ENCODE measurements at regions not wholly inside any gene's neighbourhood (a gene's known extent, or its start where the extent isn't known, plus 50 kb on each side); places are given as distances from the start of the nearest gene placed in this dataset.

- no peak for DNase-seq
Measured at GRCh38 chr15:93614386-93615104, 525.5 kb upstream of the RGMA start.

DNA sequence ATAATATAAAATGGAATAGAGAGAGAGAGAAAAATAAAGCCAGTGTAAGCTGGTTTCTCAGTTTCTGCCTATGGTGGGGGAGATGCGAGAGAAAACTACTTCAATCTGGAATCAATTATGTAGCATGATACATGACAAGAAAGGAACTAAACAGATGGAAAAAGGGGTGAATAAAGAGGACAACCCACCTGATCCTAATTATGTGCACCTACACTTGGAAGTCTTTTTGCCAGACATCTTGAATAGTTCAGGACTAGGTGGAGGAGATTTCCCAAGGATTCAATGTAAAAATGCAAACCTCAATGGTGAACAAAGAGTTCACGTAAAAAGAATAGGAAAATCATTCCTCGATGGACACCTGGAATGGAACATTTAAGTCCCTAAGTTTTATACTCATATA lies 524.4 kb upstream of the RGMA start:
- DNase-seq = no peak

GRCh38 chr15:93612953-93613352 lies 523.9 kb upstream of the RGMA start:
- no peak for DNase-seq

GRCh38 chr15:93610944-93611343 lies 521.9 kb upstream of the RGMA start:
- no peak for DNase-seq

DNA sequence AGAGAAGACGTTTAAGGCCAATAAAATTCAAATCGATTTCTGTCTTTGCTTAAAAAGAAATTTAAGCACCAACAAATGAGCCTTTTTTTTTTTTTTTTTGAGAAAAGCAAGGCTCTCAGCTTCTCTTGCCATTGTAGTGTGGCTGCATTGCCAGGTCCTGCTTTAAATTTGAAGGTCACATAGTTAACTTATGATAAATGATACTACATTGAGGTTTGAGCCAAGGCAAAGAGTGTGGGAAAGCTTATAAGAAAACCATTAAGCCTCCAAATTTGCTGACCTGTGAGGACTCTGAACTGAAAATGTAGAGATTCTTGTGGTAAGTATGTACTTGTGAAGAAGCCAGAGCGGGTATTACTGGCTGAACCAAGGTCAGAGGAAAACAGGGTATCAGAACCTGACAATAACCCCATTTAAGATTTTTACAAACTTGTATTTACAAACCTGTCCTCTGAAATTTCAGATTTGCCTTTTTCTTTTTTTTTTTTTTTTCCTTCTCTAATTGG lies 519.7 kb upstream of the RGMA start:
- DNase-seq = no peak

GRCh38 chr15:93603550-93603949 lies 514.5 kb upstream of the RGMA start:
- no peak for DNase-seq

GRCh38 chr15:93587059-93587521 lies 498.1 kb upstream of the RGMA start:
- no peak for DNase-seq

GRCh38 chr15:93585012-93585411 lies 496.0 kb upstream of the RGMA start:
- DNase-seq = no peak

DNA sequence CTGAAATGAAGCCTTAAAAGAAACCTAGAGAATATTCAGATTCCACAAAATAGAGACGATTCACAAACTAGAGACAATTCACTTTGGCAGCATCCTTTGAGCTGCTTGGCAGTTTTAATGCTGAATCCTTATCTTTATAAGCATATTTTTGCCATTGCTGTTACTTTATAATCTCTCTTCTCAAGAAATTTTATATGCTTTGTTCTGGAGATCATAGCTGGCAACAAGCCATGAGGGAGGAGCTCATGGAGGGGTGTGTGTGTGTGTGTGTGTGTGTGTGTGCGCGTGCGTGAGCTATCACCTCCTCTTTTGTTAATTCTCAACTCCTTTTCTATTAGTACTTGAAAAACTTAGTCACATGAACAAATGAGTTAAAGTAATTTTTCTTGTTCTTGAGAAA lies 495.0 kb upstream of the RGMA start:
- no peak for DNase-seq

GRCh38 chr15:93583552-93583951 lies 494.5 kb upstream of the RGMA start:
- DNase-seq = no peak

DNA sequence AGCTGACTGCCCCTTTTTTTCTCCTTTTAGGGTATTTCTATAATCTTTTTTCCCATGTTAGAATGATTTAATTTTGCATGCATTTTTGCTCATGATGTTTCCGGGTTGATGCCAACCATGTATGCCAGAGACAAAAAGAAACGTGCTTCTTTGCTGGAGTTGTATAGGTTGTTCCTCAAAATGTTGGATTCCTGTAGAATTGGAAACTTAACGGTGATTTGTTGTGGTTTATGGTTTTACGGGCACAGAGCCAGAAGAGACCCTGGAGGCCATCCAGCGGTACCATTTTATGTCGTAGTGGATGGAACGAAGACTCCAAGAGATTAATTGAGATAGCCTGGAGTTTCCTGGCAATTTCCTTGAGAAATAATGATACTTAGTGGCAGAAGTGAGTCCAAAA lies 481.5 kb upstream of the RGMA start:
- DNase-seq = no peak

DNA sequence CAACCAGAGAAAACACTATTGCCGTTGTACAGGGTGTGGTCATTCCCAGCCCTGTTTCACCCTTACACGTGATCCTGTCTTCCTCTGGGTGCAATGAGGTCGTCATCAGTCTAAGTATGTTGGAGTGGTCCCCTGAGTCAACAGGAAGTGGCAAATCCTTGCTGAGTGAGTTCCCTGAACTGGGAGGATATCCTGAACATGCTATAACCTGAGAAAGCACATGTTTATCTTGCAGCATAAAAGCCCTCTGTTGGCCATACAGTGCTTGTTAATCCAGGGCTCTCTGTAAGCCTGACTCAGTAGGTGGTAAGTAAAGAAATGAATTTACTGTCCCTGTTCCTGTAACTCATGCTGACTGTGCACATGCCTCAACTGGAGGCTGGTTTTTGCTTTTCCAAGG lies 477.8 kb upstream of the RGMA start:
- DNase-seq = no peak

DNA sequence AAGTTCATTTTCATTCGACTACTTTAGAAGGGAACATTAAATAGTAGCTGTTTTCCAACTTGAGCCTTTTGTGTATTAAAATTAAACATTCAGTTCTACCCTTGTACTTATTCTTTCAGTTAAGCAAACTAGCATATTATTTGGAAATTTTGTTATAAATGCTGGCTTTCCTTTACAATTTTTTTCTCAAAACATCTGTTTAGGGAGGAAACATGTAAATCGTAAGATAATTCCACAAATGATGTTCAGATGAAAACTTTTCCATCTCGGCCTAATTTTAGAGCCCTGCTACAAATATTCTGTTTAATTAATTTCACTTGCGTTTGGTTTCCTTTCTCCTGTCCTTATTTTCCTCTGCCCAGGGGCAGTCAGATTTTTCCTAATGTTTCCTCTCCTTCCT lies 476.2 kb upstream of the RGMA start:
- no peak for DNase-seq

GRCh38 chr15:93563218-93563617 lies 474.2 kb upstream of the RGMA start:
- DNase-seq = no peak

DNA sequence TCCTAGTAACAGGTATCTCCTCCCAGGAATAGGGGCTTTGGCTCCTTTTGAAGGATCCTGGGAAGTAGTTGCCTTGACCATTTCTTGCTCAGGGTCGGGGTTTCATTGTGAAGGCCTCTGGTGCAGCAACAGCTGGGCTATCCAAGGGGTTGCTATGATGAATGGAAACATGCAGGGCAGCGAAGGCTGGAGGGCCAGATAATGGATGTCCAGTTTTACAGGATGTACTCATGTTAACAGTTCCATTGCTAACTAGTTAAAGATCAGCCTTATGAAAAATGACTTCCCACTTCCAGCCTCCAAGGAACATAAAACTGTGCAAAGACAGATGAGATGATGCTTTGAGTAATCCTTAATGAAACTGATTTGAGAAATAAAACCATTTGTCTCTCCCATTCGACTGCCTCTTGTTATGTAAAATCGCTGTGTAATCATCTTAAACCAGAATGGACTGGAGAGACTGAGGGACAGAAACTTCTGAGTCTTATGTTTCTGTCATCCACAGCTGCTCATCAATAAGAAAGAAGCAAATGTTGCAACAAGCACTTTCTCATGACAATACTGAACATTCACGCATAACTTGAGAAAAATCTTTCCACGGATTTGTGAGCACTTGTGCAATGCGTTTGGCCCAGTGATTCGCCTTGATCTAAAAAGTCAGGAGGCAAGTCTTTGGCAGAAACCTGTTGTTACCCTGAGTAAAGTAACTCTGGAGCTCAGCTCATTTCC lies 473.5 kb upstream of the RGMA start:
- DNase-seq = no peak

- DNase-seq = no peak
Measured at GRCh38 chr15:93557696-93558095, 468.7 kb upstream of the RGMA start.

DNA sequence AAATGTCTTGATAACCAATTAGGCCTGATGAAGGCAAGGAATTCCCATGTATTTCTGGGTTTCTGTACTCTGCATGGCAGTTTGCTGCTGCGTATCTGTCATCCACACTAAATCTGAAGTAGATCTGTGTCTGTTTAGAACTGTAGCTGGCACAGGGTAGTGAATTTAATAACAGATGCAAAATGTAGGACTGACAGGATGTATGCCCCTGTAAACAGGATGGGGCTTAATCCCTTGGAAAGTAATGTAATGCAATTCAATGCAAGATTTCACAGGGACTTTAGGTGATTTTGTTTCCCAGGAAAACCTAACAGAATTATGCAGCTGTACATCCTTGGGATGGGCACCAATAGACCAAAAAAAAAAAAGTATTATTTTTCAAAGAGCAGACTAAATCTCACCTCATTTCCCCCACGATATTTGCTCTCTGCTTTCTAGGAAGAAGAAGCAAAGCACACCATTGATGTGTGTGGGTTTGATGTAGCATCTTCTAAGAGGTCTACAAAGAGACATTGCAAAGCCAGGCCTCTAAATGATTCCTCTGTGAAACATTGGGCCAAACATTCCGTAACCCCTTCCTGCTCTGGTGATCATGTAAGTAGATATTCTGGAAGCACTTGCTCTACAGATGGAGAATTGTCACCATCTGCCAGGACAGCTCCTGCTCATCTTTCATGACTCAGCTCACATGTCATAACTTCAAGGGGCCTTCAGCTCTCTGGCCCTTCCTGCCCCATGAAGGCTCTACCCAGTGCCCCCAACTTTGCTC lies 464.3 kb upstream of the RGMA start:
- no peak for DNase-seq

- DNase-seq = no peak
Measured at GRCh38 chr15:93543093-93543492, 454.1 kb upstream of the RGMA start.

DNA sequence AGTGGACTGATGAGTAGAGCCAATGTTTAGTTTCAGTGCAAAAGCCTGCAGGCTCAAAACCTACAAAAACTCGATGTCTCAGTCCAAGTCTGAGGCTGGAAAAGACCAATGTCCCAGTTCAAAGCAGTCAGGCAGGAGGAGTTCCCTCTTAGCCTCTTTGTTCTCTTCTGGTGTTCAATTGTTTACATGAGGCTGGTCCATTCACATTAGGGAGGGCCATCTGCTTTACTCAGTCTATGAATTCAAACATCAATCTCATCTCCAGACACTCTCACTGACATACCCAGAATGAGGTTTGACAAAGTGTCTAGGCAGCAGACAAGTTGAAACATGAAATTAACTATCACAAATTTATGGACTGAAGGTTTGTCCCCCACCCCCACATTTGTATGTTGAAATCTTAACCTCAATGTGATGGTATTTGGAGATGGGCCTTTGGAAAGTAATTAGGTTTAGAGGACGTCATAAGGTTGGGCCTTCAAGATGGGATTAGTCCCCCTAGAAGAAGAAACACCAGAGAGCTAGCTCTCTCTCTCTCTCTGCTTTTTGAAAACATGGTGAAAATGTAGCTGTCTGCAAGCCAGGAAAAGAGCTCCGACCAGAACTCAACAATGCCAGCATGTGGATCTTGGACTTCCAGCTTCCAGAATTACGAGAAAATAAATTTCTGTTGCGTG lies 438.5 kb upstream of the RGMA start:
- DNase-seq = no peak

DNA sequence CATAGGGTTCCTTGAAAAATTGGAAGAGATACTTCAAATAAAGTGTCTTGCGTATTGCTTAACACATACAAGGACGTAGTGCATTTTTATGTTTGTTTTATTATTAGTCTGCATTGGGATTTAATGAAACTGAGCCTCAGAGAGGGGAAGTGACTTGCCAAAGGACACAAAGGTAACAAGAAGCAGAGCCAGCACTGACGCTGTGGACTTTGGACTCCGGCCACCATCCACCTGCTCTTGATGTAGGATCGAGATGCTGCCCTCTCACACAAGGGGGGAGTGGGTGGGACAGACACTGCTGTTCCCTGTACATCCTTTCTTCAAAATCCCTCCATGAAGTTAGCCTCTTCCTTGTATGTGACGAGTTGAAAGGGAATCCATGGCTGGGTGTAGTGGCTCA lies 435.4 kb upstream of the RGMA start:
- DNase-seq = no peak

- no peak for DNase-seq
Measured at GRCh38 chr15:93523481-93523880, 434.5 kb upstream of the RGMA start.

GRCh38 chr15:93520206-93520605 lies 431.2 kb upstream of the RGMA start:
- no peak for DNase-seq

- DNase-seq = no peak
Measured at GRCh38 chr15:93519599-93519998, 430.6 kb upstream of the RGMA start.
